Neural cell (in vitro differentiated cells): ENCODE measurements at regions not wholly inside any gene's neighbourhood (a gene's known extent, or its start where the extent isn't known, plus 50 kb on each side); places are given as distances from the start of the nearest gene placed in this dataset.

Experiments
- H2AFZ ChIP-seq: fragments of 200-600, 300-800 bp; sonication (generic), shearing (Covaris generic); 2 replicates; pipeline ENCODE4 v1.6.0; 2014; ENCODE audit warnings: low read depth, mild to moderate bottlenecking, antibody characterized with exemption, low read length, moderate library complexity
- H3F3A ChIP-seq: fragments of 200-600 bp; shearing (Covaris generic); 2 replicates; pipeline ENCODE4 v1.6.1; 2016; ENCODE audit warnings: mild to moderate bottlenecking, moderate library complexity, mixed read lengths, antibody characterized with exemption, low read length; ENCODE audit not compliant: insufficient read depth, poor library complexity, severe bottlenecking
- H3K27ac ChIP-seq: fragments of 200-600, 300-800 bp; sonication (generic), shearing (Covaris generic); 2 replicates; pipeline ENCODE4 v1.5.1; 2014; ENCODE audit warnings: mild to moderate bottlenecking, low read length, moderate library complexity
- H3K27me3 ChIP-seq: fragments of 300-800, 200-600 bp; sonication (generic), shearing (Covaris generic); 2 replicates; pipeline ENCODE4 v1.6.0; 2014; ENCODE audit warnings: mild to moderate bottlenecking, low read depth, low read length, moderate library complexity; ENCODE audit not compliant: insufficient read depth
- H3K36me3 ChIP-seq: fragments of 300-800, 200-600 bp; sonication (generic), shearing (Covaris generic); 2 replicates; pipeline ENCODE4 v1.5.1; 2014; ENCODE audit warnings: mild to moderate bottlenecking, antibody characterized with exemption, low read length, moderate library complexity; ENCODE audit not compliant: insufficient read depth
- H3K4me2 ChIP-seq: fragments of 300-800, 200-600 bp; sonication (generic), shearing (Covaris generic); 2 replicates; pipeline ENCODE4 v1.6.0; 2014; ENCODE audit warnings: mild to moderate bottlenecking, low read length
- H3K4me3 ChIP-seq: fragments of 300-800, 200-600 bp; sonication (generic), shearing (Covaris generic); 2 replicates; pipeline ENCODE4 v1.5.1; 2014; ENCODE audit warnings: mild to moderate bottlenecking, low read length, moderate library complexity
- H3K79me2 ChIP-seq: fragments of 200-600 bp; shearing (Covaris generic); replicated peaks from 2 replicates; pipeline ENCODE4 v1.6.0; 2014; ENCODE audit warnings: mild to moderate bottlenecking, low read length, moderate library complexity; ENCODE audit not compliant: insufficient read depth
- H3K9ac ChIP-seq: fragments of 300-800, 200-600 bp; sonication (generic), shearing (Covaris generic); 2 replicates; pipeline ENCODE4 v1.6.1; 2016; ENCODE audit warnings: mild to moderate bottlenecking, low read length, mixed read lengths
- H3K9me2 ChIP-seq: fragments of 200-600 bp; shearing (Covaris generic); 2 replicates; pipeline ENCODE4 v1.6.1; 2016; ENCODE audit warnings: mild to moderate bottlenecking, low read length, mixed read lengths; ENCODE audit not compliant: insufficient read depth
- H3K9me3 ChIP-seq: fragments of 200-600, 300-800 bp; sonication (generic), shearing (Covaris generic); 2 replicates; pipeline ENCODE4 v1.6.1; 2016; ENCODE audit warnings: mild to moderate bottlenecking, mixed run types, low read length, moderate library complexity, mixed read lengths
- H4K20me1 ChIP-seq: fragments of 200-600 bp; shearing (Covaris generic); 2 replicates; pipeline ENCODE4 v1.6.1; 2016; ENCODE audit warnings: mild to moderate bottlenecking, mixed run types; ENCODE audit not compliant: insufficient read depth
- EP300 ChIP-seq: fragments of 450-650 bp; conservative IDR thresholded peaks from 2 replicates; pipeline ENCODE4 v1.6.1; 2014; ENCODE audit warnings: antibody characterized with exemption, mild to moderate bottlenecking, moderate library complexity; ENCODE audit not compliant: poor library complexity, severe bottlenecking
- EZH2 ChIP-seq: fragments of 200-600, 300-800 bp; shearing (Covaris generic), sonication (generic); IDR thresholded peaks from 2 replicates; pipeline ENCODE4 v1.6.1; 2014; ENCODE audit warnings: antibody characterized with exemption, low read length, borderline replicate concordance, mild to moderate bottlenecking; ENCODE audit not compliant: insufficient read depth, poor library complexity, severe bottlenecking
- MXI1 ChIP-seq: fragments of 450-650 bp; conservative IDR thresholded peaks from 2 replicates; pipeline ENCODE4 v1.6.1; 2014; ENCODE audit warnings: antibody characterized with exemption, mild to moderate bottlenecking; ENCODE audit not compliant: poor library complexity, severe bottlenecking
- POLR2AphosphoS5 ChIP-seq: IDR thresholded peaks from 2 replicates; pipeline ENCODE4 v1.6.1; 2012
- RAD21 ChIP-seq: fragments of 450-650 bp; conservative IDR thresholded peaks from 2 replicates; pipeline ENCODE4 v1.6.1; 2014; ENCODE audit warnings: antibody characterized with exemption, mild to moderate bottlenecking, moderate library complexity
- SMC3 ChIP-seq: fragments of 450-650 bp; conservative IDR thresholded peaks from 2 replicates; pipeline ENCODE4 v1.6.1; 2014; ENCODE audit warnings: antibody characterized with exemption, mild to moderate bottlenecking, moderate library complexity; ENCODE audit not compliant: poor library complexity
- TAF1 ChIP-seq: IDR thresholded peaks from 2 replicates; pipeline ENCODE4 v1.6.1; 2012; ENCODE audit warnings: low read depth
- TF ChIP-seq, protein P1 (sequence below): IDR thresholded peaks from 2 replicates; pipeline ENCODE4 v1.6.1; 2012; ENCODE audit warnings: borderline replicate concordance
- TF ChIP-seq, protein P2 (sequence below): fragments of 450-650 bp; IDR thresholded peaks from 2 replicates; pipeline ENCODE4 v1.5.1; 2014; ENCODE audit warnings: antibody characterized with exemption, mild to moderate bottlenecking, moderate library complexity; ENCODE audit not compliant: poor library complexity, severe bottlenecking

GRCh38 chr6:147738099-147738498 lies 229.6 kb downstream of the SAMD5 start:
- TF ChIP-seq POLR2AphosphoS5 (no peak), SMC3 (no peak), RAD21 (no peak), EP300 (no peak), TAF1 (no peak), EZH2 (no peak)
- Histone ChIP-seq H3K27ac (no peak overlapping the region), H3K9ac (no peak overlapping the region), H3K4me2 (no peak overlapping the region), H3F3A (no peaks in the 10 kb centered on the region), H4K20me1 (no peaks in the 10 kb centered on the region), H3K27me3 (no peaks in the 10 kb centered on the region), H3K9me3 (no peaks in the 10 kb centered on the region), H3K4me3 (no peak overlapping the region), H2AFZ (no peak overlapping the region), H3K9me2 (no peaks in the 10 kb centered on the region), H3K36me3 (no peaks in the 10 kb centered on the region), H3K79me2 (no peaks in the 10 kb centered on the region)

GRCh38 chr6:147738516-147739162 lies 230.1 kb downstream of the SAMD5 start:
- Histone ChIP-seq H3K27ac (no peak overlapping the region), H3F3A (no peaks in the 10 kb centered on the region), H3K79me2 (no peaks in the 10 kb centered on the region), H3K9ac (no peak overlapping the region), H3K4me3 (no peak overlapping the region), H4K20me1 (no peaks in the 10 kb centered on the region), H3K4me2 (no peak overlapping the region), H2AFZ (no peak overlapping the region), H3K36me3 (no peaks in the 10 kb centered on the region), H3K9me3 (no peaks in the 10 kb centered on the region), H3K27me3 (no peaks in the 10 kb centered on the region), H3K9me2 (no peaks in the 10 kb centered on the region)
- TF ChIP-seq POLR2AphosphoS5: no peak
- TF ChIP-seq, protein P1, sequence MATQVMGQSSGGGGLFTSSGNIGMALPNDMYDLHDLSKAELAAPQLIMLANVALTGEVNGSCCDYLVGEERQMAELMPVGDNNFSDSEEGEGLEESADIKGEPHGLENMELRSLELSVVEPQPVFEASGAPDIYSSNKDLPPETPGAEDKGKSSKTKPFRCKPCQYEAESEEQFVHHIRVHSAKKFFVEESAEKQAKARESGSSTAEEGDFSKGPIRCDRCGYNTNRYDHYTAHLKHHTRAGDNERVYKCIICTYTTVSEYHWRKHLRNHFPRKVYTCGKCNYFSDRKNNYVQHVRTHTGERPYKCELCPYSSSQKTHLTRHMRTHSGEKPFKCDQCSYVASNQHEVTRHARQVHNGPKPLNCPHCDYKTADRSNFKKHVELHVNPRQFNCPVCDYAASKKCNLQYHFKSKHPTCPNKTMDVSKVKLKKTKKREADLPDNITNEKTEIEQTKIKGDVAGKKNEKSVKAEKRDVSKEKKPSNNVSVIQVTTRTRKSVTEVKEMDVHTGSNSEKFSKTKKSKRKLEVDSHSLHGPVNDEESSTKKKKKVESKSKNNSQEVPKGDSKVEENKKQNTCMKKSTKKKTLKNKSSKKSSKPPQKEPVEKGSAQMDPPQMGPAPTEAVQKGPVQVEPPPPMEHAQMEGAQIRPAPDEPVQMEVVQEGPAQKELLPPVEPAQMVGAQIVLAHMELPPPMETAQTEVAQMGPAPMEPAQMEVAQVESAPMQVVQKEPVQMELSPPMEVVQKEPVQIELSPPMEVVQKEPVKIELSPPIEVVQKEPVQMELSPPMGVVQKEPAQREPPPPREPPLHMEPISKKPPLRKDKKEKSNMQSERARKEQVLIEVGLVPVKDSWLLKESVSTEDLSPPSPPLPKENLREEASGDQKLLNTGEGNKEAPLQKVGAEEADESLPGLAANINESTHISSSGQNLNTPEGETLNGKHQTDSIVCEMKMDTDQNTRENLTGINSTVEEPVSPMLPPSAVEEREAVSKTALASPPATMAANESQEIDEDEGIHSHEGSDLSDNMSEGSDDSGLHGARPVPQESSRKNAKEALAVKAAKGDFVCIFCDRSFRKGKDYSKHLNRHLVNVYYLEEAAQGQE: no peak
- TF ChIP-seq, protein P2, sequence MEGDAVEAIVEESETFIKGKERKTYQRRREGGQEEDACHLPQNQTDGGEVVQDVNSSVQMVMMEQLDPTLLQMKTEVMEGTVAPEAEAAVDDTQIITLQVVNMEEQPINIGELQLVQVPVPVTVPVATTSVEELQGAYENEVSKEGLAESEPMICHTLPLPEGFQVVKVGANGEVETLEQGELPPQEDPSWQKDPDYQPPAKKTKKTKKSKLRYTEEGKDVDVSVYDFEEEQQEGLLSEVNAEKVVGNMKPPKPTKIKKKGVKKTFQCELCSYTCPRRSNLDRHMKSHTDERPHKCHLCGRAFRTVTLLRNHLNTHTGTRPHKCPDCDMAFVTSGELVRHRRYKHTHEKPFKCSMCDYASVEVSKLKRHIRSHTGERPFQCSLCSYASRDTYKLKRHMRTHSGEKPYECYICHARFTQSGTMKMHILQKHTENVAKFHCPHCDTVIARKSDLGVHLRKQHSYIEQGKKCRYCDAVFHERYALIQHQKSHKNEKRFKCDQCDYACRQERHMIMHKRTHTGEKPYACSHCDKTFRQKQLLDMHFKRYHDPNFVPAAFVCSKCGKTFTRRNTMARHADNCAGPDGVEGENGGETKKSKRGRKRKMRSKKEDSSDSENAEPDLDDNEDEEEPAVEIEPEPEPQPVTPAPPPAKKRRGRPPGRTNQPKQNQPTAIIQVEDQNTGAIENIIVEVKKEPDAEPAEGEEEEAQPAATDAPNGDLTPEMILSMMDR: no peak
- TF ChIP-seq SMC3: no peak
- no peak for TF ChIP-seq TAF1
- no peak for TF ChIP-seq EZH2
- TF ChIP-seq RAD21: no peak
- no peak for TF ChIP-seq EP300
- no peak for TF ChIP-seq MXI1
